ENCODE measurements at regions not wholly inside any gene's neighbourhood (a gene's known extent, or its start where the extent isn't known, plus 50 kb on each side); places are given as distances from the start of the nearest gene placed in this dataset.

- no peak for DNase-seq
Observed at GRCh38 chr9:87211669-87212068, 264.4 kb upstream of the GAS1 start.

GRCh38 chr9:87212605-87213021, 265.3 kb upstream of the GAS1 start:
- no peak for DNase-seq

- no peak for DNase-seq
Observed at GRCh38 chr9:87213948-87214347, 266.6 kb upstream of the GAS1 start.

GRCh38 chr9:87214991-87215390, 267.7 kb upstream of the GAS1 start:
- DNase-seq: no peak

- no peak for DNase-seq
Observed at GRCh38 chr9:87216036-87216435, 268.7 kb upstream of the GAS1 start.

- DNase-seq: no peak
Observed at GRCh38 chr9:87216897-87217455, 269.7 kb upstream of the GAS1 start.

GRCh38 chr9:87223392-87224246, 274.0 kb upstream of the DAPK1 start:
- no peak for DNase-seq

GRCh38 chr9:87226896-87227295, 270.8 kb upstream of the DAPK1 start:
- DNase-seq: no peak

- no peak for DNase-seq
Observed at GRCh38 chr9:87227456-87227855, 270.2 kb upstream of the DAPK1 start.

GRCh38 chr9:87229108-87229507, 268.6 kb upstream of the DAPK1 start:
- DNase-seq: no peak

GRCh38 chr9:87233431-87233830, 264.2 kb upstream of the DAPK1 start:
- no peak for DNase-seq

- no peak for DNase-seq
Observed at GRCh38 chr9:87233899-87234455, 263.7 kb upstream of the DAPK1 start.

- DNase-seq: no peak
Observed at GRCh38 chr9:87234854-87235253, 262.8 kb upstream of the DAPK1 start.

GRCh38 chr9:87236546-87236945, 261.1 kb upstream of the DAPK1 start:
- DNase-seq: no peak

GRCh38 chr9:87237336-87237735, 260.3 kb upstream of the DAPK1 start:
- no peak for DNase-seq

- no peak for DNase-seq
Observed at GRCh38 chr9:87238545-87238944, 259.1 kb upstream of the DAPK1 start.

- no peak for DNase-seq
Observed at GRCh38 chr9:87239312-87239711, 258.4 kb upstream of the DAPK1 start.

- DNase-seq: no peak
Observed at GRCh38 chr9:87243602-87244001, 254.1 kb upstream of the DAPK1 start.

GRCh38 chr9:87245271-87245670, 252.4 kb upstream of the DAPK1 start:
- no peak for DNase-seq

- no peak for DNase-seq
Observed at GRCh38 chr9:87247097-87247496, 250.6 kb upstream of the DAPK1 start.

GRCh38 chr9:87249029-87249428, 248.6 kb upstream of the DAPK1 start:
- no peak for DNase-seq

- DNase-seq: no peak
Observed at GRCh38 chr9:87250205-87250604, 247.5 kb upstream of the DAPK1 start.

- DNase-seq: no peak
Observed at GRCh38 chr9:87255431-87256155, 242.1 kb upstream of the DAPK1 start.

- no peak for DNase-seq
Observed at GRCh38 chr9:87256973-87257372, 240.7 kb upstream of the DAPK1 start.
